ENCODE measurements at regions not wholly inside any gene's neighbourhood (a gene's known extent, or its start where the extent isn't known, plus 50 kb on each side); places are given as distances from the start of the nearest gene placed in this dataset.

DNA sequence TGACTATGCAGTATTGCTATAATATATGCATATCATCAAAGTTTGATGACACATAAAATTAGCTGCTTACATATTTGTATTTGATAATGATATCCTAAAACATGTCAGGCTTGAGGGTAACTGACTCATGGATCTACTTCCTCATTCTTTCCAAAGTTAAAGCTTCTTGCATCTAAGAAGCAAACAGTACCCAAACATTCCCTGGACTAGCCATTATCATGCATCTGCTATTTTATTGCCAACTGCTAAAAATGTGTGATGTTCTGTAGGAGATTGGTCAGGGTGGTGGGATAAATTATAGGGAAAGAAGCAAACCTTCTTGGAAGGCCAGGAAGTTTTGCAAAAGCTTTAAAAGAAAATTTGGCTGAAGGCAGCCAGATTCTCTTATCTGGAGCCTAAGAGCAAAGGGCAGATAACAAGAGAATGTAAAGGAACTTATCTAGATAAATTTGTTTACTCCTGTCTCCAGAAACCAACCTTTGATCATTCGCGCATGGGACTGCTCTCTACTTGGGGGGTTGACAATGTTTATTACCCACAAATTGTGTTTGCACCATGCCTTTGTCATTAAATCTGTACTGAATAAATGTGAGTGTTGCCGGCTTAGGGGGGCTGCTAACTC is 604.1 kb upstream of the TLE4 start:
- DNase-seq, result no peak
- no peaks in the 10 kb centered on the region for H3K36me3 ChIP-seq
- 71 to 81% methylated on average over 3 of the region's 3 CpGs for WGBS, 2 donors
- intact Hi-C loops (cut with DNase I), result no loop called here
- H3K9me3 ChIP-seq, result no peaks in the 10 kb centered on the region
- H3K4me1 ChIP-seq, result no peaks in the 10 kb centered on the region
- no peak overlapping the region for H3K4me3 ChIP-seq (replicated peaks in 1 of 3)
- H3K27me3 ChIP-seq, result no peaks in the 10 kb centered on the region
- TF ChIP-seq, protein P1, sequence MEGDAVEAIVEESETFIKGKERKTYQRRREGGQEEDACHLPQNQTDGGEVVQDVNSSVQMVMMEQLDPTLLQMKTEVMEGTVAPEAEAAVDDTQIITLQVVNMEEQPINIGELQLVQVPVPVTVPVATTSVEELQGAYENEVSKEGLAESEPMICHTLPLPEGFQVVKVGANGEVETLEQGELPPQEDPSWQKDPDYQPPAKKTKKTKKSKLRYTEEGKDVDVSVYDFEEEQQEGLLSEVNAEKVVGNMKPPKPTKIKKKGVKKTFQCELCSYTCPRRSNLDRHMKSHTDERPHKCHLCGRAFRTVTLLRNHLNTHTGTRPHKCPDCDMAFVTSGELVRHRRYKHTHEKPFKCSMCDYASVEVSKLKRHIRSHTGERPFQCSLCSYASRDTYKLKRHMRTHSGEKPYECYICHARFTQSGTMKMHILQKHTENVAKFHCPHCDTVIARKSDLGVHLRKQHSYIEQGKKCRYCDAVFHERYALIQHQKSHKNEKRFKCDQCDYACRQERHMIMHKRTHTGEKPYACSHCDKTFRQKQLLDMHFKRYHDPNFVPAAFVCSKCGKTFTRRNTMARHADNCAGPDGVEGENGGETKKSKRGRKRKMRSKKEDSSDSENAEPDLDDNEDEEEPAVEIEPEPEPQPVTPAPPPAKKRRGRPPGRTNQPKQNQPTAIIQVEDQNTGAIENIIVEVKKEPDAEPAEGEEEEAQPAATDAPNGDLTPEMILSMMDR (IDR thresholded peaks at IDR 0.05), result no peak
- no peak for TF ChIP-seq POLR2A (IDR thresholded peaks at IDR 0.05)
- no peak overlapping the region for H3K27ac ChIP-seq

DNA sequence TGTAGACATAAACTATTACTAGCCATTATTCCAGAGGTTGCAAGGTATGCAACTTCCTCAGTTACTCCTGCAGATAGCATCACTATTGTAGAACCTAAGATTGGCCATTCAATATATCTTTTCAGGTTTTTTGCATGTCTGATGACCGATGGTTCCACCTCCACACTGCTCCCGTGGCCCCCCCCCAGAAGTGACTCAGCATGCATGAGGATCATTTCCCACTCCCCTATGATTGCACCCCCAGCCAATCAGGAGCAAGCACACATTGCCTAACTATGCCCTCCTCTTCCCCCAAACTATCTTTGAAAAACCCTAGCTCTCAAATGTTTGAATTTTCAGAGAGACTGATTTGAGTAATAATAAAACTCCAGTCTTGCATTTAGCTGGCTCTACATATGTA is 601.4 kb upstream of the TLE4 start:
- intact Hi-C loops (cut with DNase I), result no loop called here
- H3K9me3 ChIP-seq, result no peaks in the 10 kb centered on the region
- H3K27me3 ChIP-seq, result no peaks in the 10 kb centered on the region
- H3K4me3 ChIP-seq (replicated peaks in 1 of 3), result no peak overlapping the region
- WGBS, 2 donors, result 76 to 78% methylated on average over 2 of the region's 2 CpGs
- no peaks in the 10 kb centered on the region for H3K4me1 ChIP-seq
- DNase-seq, result no peak
- TF ChIP-seq, protein P1 (IDR thresholded peaks at IDR 0.05), result no peak
- no peak for TF ChIP-seq POLR2A (IDR thresholded peaks at IDR 0.05)
- no peak overlapping the region for H3K27ac ChIP-seq
- H3K36me3 ChIP-seq, result no peaks in the 10 kb centered on the region

DNA sequence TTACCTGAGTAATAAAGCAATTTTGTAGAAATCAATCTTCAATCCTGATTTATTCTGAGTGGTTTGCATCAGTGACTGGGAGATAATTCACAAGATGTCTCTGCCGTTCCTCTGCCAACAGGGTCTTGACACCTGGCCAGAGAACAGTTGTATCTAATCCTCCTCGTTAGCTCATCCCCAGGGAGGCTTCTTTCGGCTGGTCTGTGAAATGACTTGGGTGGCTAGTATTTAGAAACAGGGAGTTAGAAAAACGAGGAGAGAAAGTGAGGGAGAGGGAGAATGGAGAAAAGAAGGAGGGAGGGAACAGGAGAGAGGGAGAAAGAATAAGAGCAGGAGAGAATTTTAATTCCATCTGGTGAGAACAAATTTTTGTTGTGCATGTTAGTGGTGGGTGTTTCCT is 600.2 kb upstream of the TLE4 start:
- no peak for TF ChIP-seq POLR2A (IDR thresholded peaks at IDR 0.05)
- TF ChIP-seq, protein P1 (IDR thresholded peaks at IDR 0.05), result no peak
- 18 to 23% methylated on average over 4 of the region's 4 CpGs for WGBS, 2 donors
- no peak for DNase-seq
- no peaks in the 10 kb centered on the region for H3K9me3 ChIP-seq
- no peak overlapping the region for H3K27ac ChIP-seq
- no peaks in the 10 kb centered on the region for H3K36me3 ChIP-seq
- H3K4me1 ChIP-seq, result no peaks in the 10 kb centered on the region
- intact Hi-C loops (cut with DNase I), result no loop called here
- H3K27me3 ChIP-seq, result no peaks in the 10 kb centered on the region
- no peak overlapping the region for H3K4me3 ChIP-seq (replicated peaks in 1 of 3)

DNA sequence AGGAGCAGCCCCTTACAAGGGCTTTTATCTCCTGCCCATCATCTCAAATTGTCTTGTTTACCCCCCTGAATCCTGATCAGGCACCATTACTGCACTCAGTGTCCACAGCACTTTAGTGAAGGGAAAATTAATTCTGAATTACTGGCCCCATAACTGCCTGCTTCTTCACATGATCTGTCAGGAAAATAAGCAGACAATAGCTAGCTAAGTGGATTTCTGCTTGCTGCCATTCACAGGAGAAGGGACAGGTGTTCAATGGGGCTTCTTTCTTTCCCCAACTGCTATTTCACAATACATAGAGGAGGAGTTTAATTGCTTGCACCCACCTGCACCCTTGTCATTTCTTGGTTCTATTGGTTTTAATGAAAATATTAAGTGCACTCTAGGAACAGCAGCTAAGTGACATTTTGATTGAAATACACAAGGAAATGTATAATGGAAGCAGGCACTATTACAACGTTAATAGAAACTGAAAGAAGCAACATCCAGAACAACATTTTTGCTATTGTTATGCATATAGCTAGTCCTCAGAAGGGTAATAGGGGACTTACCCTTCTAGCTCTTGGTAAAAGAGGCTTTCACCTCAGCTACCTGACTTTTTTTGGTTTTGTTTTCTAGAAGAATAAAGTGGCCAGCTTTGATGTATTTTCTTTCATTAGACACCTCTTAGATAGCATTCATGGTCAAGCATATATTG is 599.3 kb upstream of the TLE4 start:
- Histone ChIP-seq H3K4me3 (replicated peaks in 1 of 3) (no peak overlapping the region), H3K36me3 (no peaks in the 10 kb centered on the region), H3K9me3 (no peaks in the 10 kb centered on the region), H3K27ac (no peak overlapping the region), H3K27me3 (no peaks in the 10 kb centered on the region), H3K4me1 (no peaks in the 10 kb centered on the region)
- intact Hi-C loops (cut with DNase I), result no loop called here
- no peak for DNase-seq
- TF ChIP-seq, protein P1 (IDR thresholded peaks at IDR 0.05), result no peak
- no peak for TF ChIP-seq POLR2A (IDR thresholded peaks at IDR 0.05)
- 9 to 15% methylated on average over 1 of the region's 1 CpG for WGBS, 2 donors

DNA sequence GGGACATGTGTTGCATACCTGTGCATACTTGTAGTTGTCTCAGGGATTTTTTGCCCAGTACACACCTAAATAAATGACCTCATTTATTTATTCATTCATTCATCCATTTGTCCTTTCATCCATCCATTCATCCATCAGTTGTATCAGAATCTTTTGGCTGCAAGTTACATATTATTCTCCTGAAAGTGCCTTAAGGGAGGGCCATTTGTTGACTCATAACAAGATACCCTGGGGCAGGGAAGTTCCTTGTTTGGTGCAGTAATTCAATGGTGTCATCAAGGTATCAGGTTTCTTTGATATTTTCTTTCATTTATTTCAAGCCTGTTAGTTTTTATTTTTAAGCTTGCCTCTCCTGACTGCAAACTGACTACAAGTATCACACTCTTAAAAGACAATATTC is 597.9 kb upstream of the TLE4 start:
- H3K4me3 ChIP-seq (replicated peaks in 1 of 3), result no peak overlapping the region
- no peaks in the 10 kb centered on the region for H3K36me3 ChIP-seq
- no peaks in the 10 kb centered on the region for H3K9me3 ChIP-seq
- no peaks in the 10 kb centered on the region for H3K4me1 ChIP-seq
- intact Hi-C loops (cut with DNase I), result no loop called here
- TF ChIP-seq, protein P1 (IDR thresholded peaks at IDR 0.05), result no peak
- TF ChIP-seq POLR2A (IDR thresholded peaks at IDR 0.05), result no peak
- no peak for DNase-seq
- H3K27me3 ChIP-seq, result no peaks in the 10 kb centered on the region
- H3K27ac ChIP-seq, result no peak overlapping the region

Measured in thyroid gland (tissue), 4 donors.